Suprapubic skin (tissue), 4 donors: ENCODE measurements at regions not wholly inside any gene's neighbourhood (a gene's known extent, or its start where the extent isn't known, plus 50 kb on each side); places are given as distances from the start of the nearest gene placed in this dataset.
"Not testable (repeated sequence)": the region's sequence is repeated elsewhere in the genome, so short reads cannot be mapped to it uniquely, and the experiment has no call there.

ENCODE experiments used
- DNase-seq, 2 donors: peaks; one replicate each; pipeline ENCODE4 v3.0.0-alpha.2; 2019; ENCODE audit warnings: low spot score in 2 of 2
- H3K27ac ChIP-seq: fragments of 200-600 bp; sonication (generic); one replicate; pipeline ENCODE4 v1.5.1; 2019
- H3K27me3 ChIP-seq: fragments of 200-600 bp; sonication (generic); one replicate; pipeline ENCODE4 v1.5.1; 2019
- H3K36me3 ChIP-seq: fragments of 200-600 bp; sonication (generic); one replicate; pipeline ENCODE4 v1.5.1; 2019
- H3K4me1 ChIP-seq: fragments of 200-600 bp; sonication (generic); one replicate; pipeline ENCODE4 v1.5.1; 2019
- H3K4me3 ChIP-seq: fragments of 200-600 bp; sonication (generic); one replicate; pipeline ENCODE4 v1.5.1; 2019; ENCODE audit warnings: mild to moderate bottlenecking
- H3K9me3 ChIP-seq: fragments of 200-600 bp; sonication (generic); one replicate; pipeline ENCODE4 v1.5.1; 2019
- CTCF ChIP-seq, 2 donors: fragments of 200-600 bp in 1 of 2; fragments of 450-650 bp in 1 of 2; sonication (generic) in 1 of 2; IDR thresholded peaks; one replicate each; pipeline ENCODE4 v1.5.1; 2016 to 2019; ENCODE audit warnings: antibody characterized with exemption in 2 of 2, mild to moderate bottlenecking in 1 of 2, moderate library complexity in 1 of 2
- EP300 ChIP-seq: sonication (generic); formaldehyde crosslinking; IDR thresholded peaks from one replicate; pipeline ENCODE4 v1.6.1; 2017; ENCODE audit warnings: antibody characterized with exemption
- POLR2A ChIP-seq, 2 donors: fragments of 450-650 bp; IDR thresholded peaks; one replicate each; pipeline ENCODE4 v1.6.1; 2017; ENCODE audit warnings: antibody characterized with exemption in 2 of 2, mild to moderate bottlenecking in 2 of 2, moderate library complexity in 2 of 2
- POLR2AphosphoS5 ChIP-seq, 3 donors: sonication (generic); formaldehyde crosslinking; IDR thresholded peaks; one replicate each; pipeline ENCODE4 v1.6.1; 2017; ENCODE audit warnings: antibody characterized with exemption in 3 of 3
- WGBS: methylation state at CpG from one replicate; pipeline ENCODE4 v1.1.5; 2018; 5-methylcytosine and 5-hydroxymethylcytosine counted together

GRCh38 chr6:28638787-28639430 lies 113.2 kb downstream of the GPX5 start:
- WGBS: 80% methylated on average over 21 of the region's 21 CpGs
- no peak for DNase-seq
- Histone ChIP-seq H3K4me3 (no peak overlapping the region), H3K27ac (no peak overlapping the region), H3K4me1 (peaks cover 3% of the 10 kb centered on the region), H3K36me3 (no peaks in the 10 kb centered on the region), H3K9me3 (no peaks in the 10 kb centered on the region), H3K27me3 (peaks cover 47% of the 10 kb centered on the region)
- TF ChIP-seq POLR2A (IDR thresholded peaks at IDR 0.05) (no peak), EP300 (no peak), POLR2AphosphoS5 (IDR thresholded peaks at IDR 0.05) (no peak), CTCF (IDR thresholded peaks at IDR 0.05) (no peak)

GRCh38 chr6:28639445-28640290 lies 114.0 kb downstream of the GPX5 start:
- DNase-seq, H3K4me1 ChIP-seq, H3K36me3 ChIP-seq, H3K9me3 ChIP-seq, H3K4me3 ChIP-seq, H3K27ac ChIP-seq: not testable (repeated sequence)
- peaks cover 39% of the 10 kb centered on the region for H3K27me3 ChIP-seq
- WGBS: 96% methylated on average over 33 of the region's 47 CpGs

- Histone ChIP-seq H3K36me3 (no peaks in the 10 kb centered on the region), H3K4me3 (no peak overlapping the region), H3K4me1 (no peaks in the 10 kb centered on the region), H3K27me3 (peaks cover 28% of the 10 kb centered on the region), H3K27ac (no peak overlapping the region), H3K9me3 (no peaks in the 10 kb centered on the region)
- TF ChIP-seq CTCF (IDR thresholded peaks at IDR 0.05) (no peak), EP300 (no peak), POLR2AphosphoS5 (IDR thresholded peaks at IDR 0.05) (no peak)
- WGBS: 12% methylated on average over 9 of the region's 9 CpGs
- no peak for DNase-seq
Measured at GRCh38 chr6:28643017-28643740, 117.5 kb downstream of the GPX5 start.

- peaks cover 36% of the 10 kb centered on the region for H3K27me3 ChIP-seq
Measured at GRCh38 chr6:28646650-28647049, 121.0 kb downstream of the GPX5 start.

GRCh38 chr6:28648035-28648877 lies 122.6 kb downstream of the GPX5 start:
- WGBS: 3% methylated on average over 27 of the region's 27 CpGs
- DNase-seq: no peak
- TF ChIP-seq POLR2AphosphoS5 (IDR thresholded peaks at IDR 0.05): no peak
- no peak for TF ChIP-seq POLR2A (IDR thresholded peaks at IDR 0.05)
- TF ChIP-seq CTCF (IDR thresholded peaks at IDR 0.05): no peak
- TF ChIP-seq EP300: no peak
- H3K36me3 ChIP-seq: no peaks in the 10 kb centered on the region
- H3K4me3 ChIP-seq: peak overlapping the region; percentile 39
- H3K9me3 ChIP-seq: no peaks in the 10 kb centered on the region
- H3K27ac ChIP-seq: no peak overlapping the region
- peaks cover 41% of the 10 kb centered on the region for H3K27me3 ChIP-seq
- H3K4me1 ChIP-seq: peaks cover 6% of the 10 kb centered on the region

More at GRCh38 chr6:28646650-28647049, 121.0 kb downstream of the GPX5 start:
- H3K36me3 ChIP-seq: no peaks in the 10 kb centered on the region
- no peak overlapping the region for H3K27ac ChIP-seq
- WGBS: 69% methylated on average over 1 of the region's 1 CpG
- DNase-seq: no peak
- TF ChIP-seq POLR2A (IDR thresholded peaks at IDR 0.05) (no peak), POLR2AphosphoS5 (IDR thresholded peaks at IDR 0.05) (no peak)
- no peak overlapping the region for H3K4me3 ChIP-seq
- peaks cover 6% of the 10 kb centered on the region for H3K4me1 ChIP-seq
- H3K9me3 ChIP-seq: no peaks in the 10 kb centered on the region
